WTC11 (cell line): ENCODE measurements at regions not wholly inside any gene's neighbourhood (a gene's known extent, or its start where the extent isn't known, plus 50 kb on each side); places are given as distances from the start of the nearest gene placed in this dataset.

Experiments
- ATAC-seq: fragments of 200-7000 bp; cut with Tn5 transposase; 2 replicates; pipeline ENCODE4 v1.10.0; 2021; ENCODE audit warnings: mild to moderate bottlenecking, moderate library complexity
- CTCF ChIA-PET: fragments of 300-600 bp; sonication (Branson Sonifier 250); formaldehyde crosslinking; loops from one replicate; lab custom pipeline; 2021; ENCODE audit warnings: antibody characterized with exemption; lab: Charles Lee
- POLR2A ChIA-PET: fragments of 350-600 bp; sonication (Branson Sonifier 250); formaldehyde crosslinking; loops from one replicate; lab custom pipeline; 2021; ENCODE audit warnings: antibody characterized with exemption; lab: Charles Lee
- DNase-seq: peaks from one replicate; pipeline ENCODE4 v3.0.0; 2021; ENCODE audit warnings: low spot score
- H3K27ac Mint-ChIP-seq: 2 replicates; pipeline ENCODE4 v1.8.0; 2021; ENCODE audit warnings: mixed read lengths
- H3K27me3 Mint-ChIP-seq: 2 replicates; pipeline ENCODE4 v1.8.0; 2021; ENCODE audit warnings: low read depth, mild to moderate bottlenecking, moderate library complexity, mixed read lengths
- H3K36me3 Mint-ChIP-seq: 2 replicates; pipeline ENCODE4 v1.8.0; 2021; ENCODE audit warnings: mixed read lengths
- H3K4me1 Mint-ChIP-seq: 2 replicates; pipeline ENCODE4 v1.8.0; 2022; ENCODE audit warnings: mixed read lengths
- H3K4me3 Mint-ChIP-seq: 2 replicates; pipeline ENCODE4 v1.8.0; 2021; ENCODE audit warnings: mild to moderate bottlenecking, moderate library complexity, mixed read lengths
- H3K9me3 Mint-ChIP-seq: 2 replicates; pipeline ENCODE4 v1.8.0; 2021; ENCODE audit warnings: mixed read lengths
- CREB1 ChIP-seq: sonication (generic); formaldehyde crosslinking; IDR thresholded peaks from 2 replicates; pipeline ENCODE4 v1.8.0; 2023; ENCODE audit warnings: mild to moderate bottlenecking, missing genetic modification reagents
- CREM ChIP-seq: sonication (generic); formaldehyde crosslinking; IDR thresholded peaks from 2 replicates; pipeline ENCODE4 v1.8.1; 2022; ENCODE audit warnings: mild to moderate bottlenecking, missing genetic modification reagents, moderate library complexity
- ELF4 ChIP-seq: sonication (generic); formaldehyde crosslinking; IDR thresholded peaks from 2 replicates; pipeline ENCODE4 v1.8.1; 2022; ENCODE audit warnings: low read depth, mild to moderate bottlenecking, moderate library complexity, missing genetic modification reagents
- GABPB1 ChIP-seq: sonication (generic); formaldehyde crosslinking; IDR thresholded peaks from 2 replicates; pipeline ENCODE4 v1.8.1; 2023; ENCODE audit warnings: mild to moderate bottlenecking, missing genetic modification reagents
- GRHL2 ChIP-seq: fragments of 250-450 bp; sonication (Bioruptor Pico); IDR thresholded peaks from 2 replicates; pipeline ENCODE4 v1.8.0; 2022; ENCODE audit warnings: mild to moderate bottlenecking, moderate library complexity; ENCODE audit not compliant: insufficient replicate concordance, severe bottlenecking
- JAZF1 ChIP-seq: fragments of 250-450 bp; sonication (Bioruptor Pico); IDR thresholded peaks from 2 replicates; pipeline ENCODE4 v1.9.0; 2021; ENCODE audit warnings: moderate library complexity, mild to moderate bottlenecking, inconsistent platforms
- JUN ChIP-seq: sonication (generic); formaldehyde crosslinking; IDR thresholded peaks from 2 replicates; pipeline ENCODE4 v1.8.0; 2023; ENCODE audit warnings: mild to moderate bottlenecking, missing genetic modification reagents
- MYBL2 ChIP-seq: sonication (generic); formaldehyde crosslinking; IDR thresholded peaks from 2 replicates; pipeline ENCODE4 v1.8.1; 2023; ENCODE audit warnings: mild to moderate bottlenecking, moderate library complexity, missing genetic modification reagents
- OVOL2 ChIP-seq: fragments of 250-450 bp; sonication (Bioruptor Pico); IDR thresholded peaks from 2 replicates; pipeline ENCODE4 v1.9.0; 2021; ENCODE audit warnings: mild to moderate bottlenecking, borderline replicate concordance
- PRRX2 ChIP-seq: fragments of 250-450 bp; sonication (Bioruptor Pico); IDR thresholded peaks from 2 replicates; pipeline ENCODE4 v1.8.0; 2021; ENCODE audit warnings: mild to moderate bottlenecking
- RELA ChIP-seq: sonication (generic); formaldehyde crosslinking; IDR thresholded peaks from 2 replicates; pipeline ENCODE4 v1.8.1; 2022; ENCODE audit warnings: missing genetic modification reagents, mild to moderate bottlenecking, borderline replicate concordance
- RORB ChIP-seq: fragments of 250-450 bp; sonication (Bioruptor Pico); IDR thresholded peaks from 2 replicates; pipeline ENCODE4 v1.9.0; 2021; ENCODE audit warnings: mild to moderate bottlenecking
- SP1 ChIP-seq: sonication (generic); formaldehyde crosslinking; conservative IDR thresholded peaks from 2 replicates; pipeline ENCODE4 v1.8.1; 2022; ENCODE audit warnings: missing genetic modification reagents
- ZBTB21 ChIP-seq: sonication (generic); formaldehyde crosslinking; IDR thresholded peaks from 2 replicates; pipeline ENCODE4 v1.8.1; 2023; ENCODE audit warnings: mild to moderate bottlenecking, missing genetic modification reagents, borderline replicate concordance
- ZNF138 ChIP-seq: sonication (generic); formaldehyde crosslinking; conservative IDR thresholded peaks from 2 replicates; pipeline ENCODE4 v1.8.1; 2022; ENCODE audit warnings: mild to moderate bottlenecking, moderate library complexity, missing genetic modification reagents
- ZNF232 ChIP-seq: sonication (generic); formaldehyde crosslinking; IDR thresholded peaks from 2 replicates; pipeline ENCODE4 v1.8.0; 2022; ENCODE audit warnings: mild to moderate bottlenecking, missing genetic modification reagents
- ZNF263 ChIP-seq: sonication (generic); formaldehyde crosslinking; IDR thresholded peaks from 2 replicates; pipeline ENCODE4 v1.8.1; 2022; ENCODE audit warnings: low read depth, mild to moderate bottlenecking, moderate library complexity, missing genetic modification reagents
- TF ChIP-seq, protein P1 (sequence below): sonication (generic); formaldehyde crosslinking; IDR thresholded peaks from 2 replicates; pipeline ENCODE4 v1.8.0; 2022; ENCODE audit warnings: missing genetic modification reagents
- TF ChIP-seq, protein P2 (sequence below): sonication (generic); formaldehyde crosslinking; IDR thresholded peaks from 2 replicates; pipeline ENCODE4 v1.8.1; 2023; ENCODE audit warnings: mild to moderate bottlenecking, moderate library complexity, missing genetic modification reagents
- TF ChIP-seq, protein P3 (sequence below): fragments of 250-450 bp; sonication (Bioruptor Pico); IDR thresholded peaks from 2 replicates; pipeline ENCODE4 v2.1.2; 2022; ENCODE audit warnings: mild to moderate bottlenecking, moderate library complexity
- TF ChIP-seq, protein P4 (sequence below): sonication (generic); formaldehyde crosslinking; IDR thresholded peaks from 2 replicates; pipeline ENCODE4 v1.8.0; 2022; ENCODE audit warnings: mild to moderate bottlenecking, missing genetic modification reagents
- TF ChIP-seq, protein P5 (sequence below): sonication (generic); formaldehyde crosslinking; IDR thresholded peaks from 2 replicates; pipeline ENCODE4 v1.8.1; 2023; ENCODE audit warnings: mild to moderate bottlenecking, missing genetic modification reagents, moderate library complexity
- TF ChIP-seq, protein P6 (sequence below): fragments of 250-450 bp; sonication (Bioruptor Pico); IDR thresholded peaks from 2 replicates; pipeline ENCODE4 v1.9.0; 2021; ENCODE audit warnings: moderate library complexity, mild to moderate bottlenecking, inconsistent platforms, borderline replicate concordance
- TF ChIP-seq, protein P7 (sequence below): sonication (generic); formaldehyde crosslinking; conservative IDR thresholded peaks from 2 replicates; pipeline ENCODE4 v1.8.1; 2023; ENCODE audit warnings: mild to moderate bottlenecking, low read depth, missing genetic modification reagents, moderate library complexity
- TF ChIP-seq, protein P8 (sequence below): sonication (generic); formaldehyde crosslinking; conservative IDR thresholded peaks from 2 replicates; pipeline ENCODE4 v1.8.1; 2022; ENCODE audit warnings: mild to moderate bottlenecking, missing genetic modification reagents

DNA sequence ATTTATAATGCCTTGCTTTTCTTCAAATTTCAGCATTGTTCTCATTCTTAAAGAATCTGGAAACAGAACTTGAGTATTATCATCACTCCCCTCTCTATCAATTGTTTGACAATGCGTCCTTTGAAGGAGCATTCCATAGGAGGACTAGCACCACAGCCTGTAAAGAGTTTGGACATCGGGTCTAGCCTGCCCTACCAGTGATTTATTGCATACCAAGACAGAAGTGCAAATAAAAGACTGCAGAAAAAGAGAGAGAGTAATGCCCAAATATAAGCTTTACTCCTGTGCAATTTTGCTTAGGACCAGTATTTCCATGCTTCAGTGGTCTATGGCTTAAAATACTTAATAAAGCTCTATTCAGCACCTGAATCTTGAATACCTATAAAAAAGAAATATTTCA is 55.4 kb upstream of the MAP2 start:
- no peak for DNase-seq
- no peak overlapping the region for H3K4me3 Mint-ChIP-seq
- ATAC-seq = no peak

DNA sequence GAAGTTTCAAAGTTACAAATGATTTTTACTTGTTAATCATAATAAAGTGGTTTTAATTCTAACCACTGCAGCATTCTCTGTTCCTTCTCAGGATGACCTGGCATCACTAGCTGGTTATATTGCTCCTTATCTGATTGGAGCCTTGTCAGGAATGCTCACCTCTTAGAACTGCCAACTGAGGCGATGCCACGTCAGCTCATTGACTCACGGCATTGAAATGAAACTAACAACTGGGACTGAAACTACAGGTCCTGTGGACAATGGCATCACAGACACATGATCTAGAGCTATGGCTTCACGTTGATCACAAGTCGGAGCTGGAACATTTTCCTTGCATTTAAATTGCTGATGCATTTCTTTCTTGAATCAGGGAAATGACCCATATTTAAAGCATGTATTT is 54.9 kb upstream of the MAP2 start:
- H3K4me3 Mint-ChIP-seq = no peak overlapping the region
- ATAC-seq = no peak
- CTCF ChIA-PET = no interaction called here
- H3K4me1 Mint-ChIP-seq = peaks cover 3% of the 10 kb centered on the region; the same call in 1 of the 2 replicates
- POLR2A ChIA-PET = no interaction called here
- peaks cover 20% of the 10 kb centered on the region for H3K9me3 Mint-ChIP-seq
- no peaks in the 10 kb centered on the region for H3K27me3 Mint-ChIP-seq
- H3K27ac Mint-ChIP-seq = no peak overlapping the region
- DNase-seq = no peak
- peaks cover 4% of the 10 kb centered on the region for H3K36me3 Mint-ChIP-seq
- TF ChIP-seq JUN (CRISPR knock-in tag) (no peak), GRHL2 (CRISPR knock-in tag) (no peak), ZNF263 (CRISPR knock-in tag) (no peak), PRRX2 (no peak), GABPB1 (CRISPR knock-in tag) (no peak), ZNF232 (CRISPR knock-in tag) (no peak), JAZF1 (CRISPR knock-in tag) (no peak), CREM (CRISPR knock-in tag) (no peak), RORB (no peak)
- TF ChIP-seq, protein P1, sequence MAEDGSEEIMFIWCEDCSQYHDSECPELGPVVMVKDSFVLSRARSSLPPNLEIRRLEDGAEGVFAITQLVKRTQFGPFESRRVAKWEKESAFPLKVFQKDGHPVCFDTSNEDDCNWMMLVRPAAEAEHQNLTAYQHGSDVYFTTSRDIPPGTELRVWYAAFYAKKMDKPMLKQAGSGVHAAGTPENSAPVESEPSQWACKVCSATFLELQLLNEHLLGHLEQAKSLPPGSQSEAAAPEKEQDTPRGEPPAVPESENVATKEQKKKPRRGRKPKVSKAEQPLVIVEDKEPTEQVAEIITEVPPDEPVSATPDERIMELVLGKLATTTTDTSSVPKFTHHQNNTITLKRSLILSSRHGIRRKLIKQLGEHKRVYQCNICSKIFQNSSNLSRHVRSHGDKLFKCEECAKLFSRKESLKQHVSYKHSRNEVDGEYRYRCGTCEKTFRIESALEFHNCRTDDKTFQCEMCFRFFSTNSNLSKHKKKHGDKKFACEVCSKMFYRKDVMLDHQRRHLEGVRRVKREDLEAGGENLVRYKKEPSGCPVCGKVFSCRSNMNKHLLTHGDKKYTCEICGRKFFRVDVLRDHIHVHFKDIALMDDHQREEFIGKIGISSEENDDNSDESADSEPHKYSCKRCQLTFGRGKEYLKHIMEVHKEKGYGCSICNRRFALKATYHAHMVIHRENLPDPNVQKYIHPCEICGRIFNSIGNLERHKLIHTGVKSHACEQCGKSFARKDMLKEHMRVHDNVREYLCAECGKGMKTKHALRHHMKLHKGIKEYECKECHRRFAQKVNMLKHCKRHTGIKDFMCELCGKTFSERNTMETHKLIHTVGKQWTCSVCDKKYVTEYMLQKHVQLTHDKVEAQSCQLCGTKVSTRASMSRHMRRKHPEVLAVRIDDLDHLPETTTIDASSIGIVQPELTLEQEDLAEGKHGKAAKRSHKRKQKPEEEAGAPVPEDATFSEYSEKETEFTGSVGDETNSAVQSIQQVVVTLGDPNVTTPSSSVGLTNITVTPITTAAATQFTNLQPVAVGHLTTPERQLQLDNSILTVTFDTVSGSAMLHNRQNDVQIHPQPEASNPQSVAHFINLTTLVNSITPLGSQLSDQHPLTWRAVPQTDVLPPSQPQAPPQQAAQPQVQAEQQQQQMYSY (CRISPR knock-in tag) = no peak
- TF ChIP-seq, protein P2, sequence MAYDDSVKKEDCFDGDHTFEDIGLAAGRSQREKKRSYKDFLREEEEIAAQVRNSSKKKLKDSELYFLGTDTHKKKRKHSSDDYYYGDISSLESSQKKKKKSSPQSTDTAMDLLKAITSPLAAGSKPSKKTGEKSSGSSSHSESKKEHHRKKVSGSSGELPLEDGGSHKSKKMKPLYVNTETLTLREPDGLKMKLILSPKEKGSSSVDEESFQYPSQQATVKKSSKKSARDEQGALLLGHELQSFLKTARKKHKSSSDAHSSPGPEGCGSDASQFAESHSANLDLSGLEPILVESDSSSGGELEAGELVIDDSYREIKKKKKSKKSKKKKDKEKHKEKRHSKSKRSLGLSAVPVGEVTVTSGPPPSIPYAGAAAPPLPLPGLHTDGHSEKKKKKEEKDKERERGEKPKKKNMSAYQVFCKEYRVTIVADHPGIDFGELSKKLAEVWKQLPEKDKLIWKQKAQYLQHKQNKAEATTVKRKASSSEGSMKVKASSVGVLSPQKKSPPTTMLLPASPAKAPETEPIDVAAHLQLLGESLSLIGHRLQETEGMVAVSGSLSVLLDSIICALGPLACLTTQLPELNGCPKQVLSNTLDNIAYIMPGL (CRISPR knock-in tag) = no peak
- TF ChIP-seq, protein P3, sequence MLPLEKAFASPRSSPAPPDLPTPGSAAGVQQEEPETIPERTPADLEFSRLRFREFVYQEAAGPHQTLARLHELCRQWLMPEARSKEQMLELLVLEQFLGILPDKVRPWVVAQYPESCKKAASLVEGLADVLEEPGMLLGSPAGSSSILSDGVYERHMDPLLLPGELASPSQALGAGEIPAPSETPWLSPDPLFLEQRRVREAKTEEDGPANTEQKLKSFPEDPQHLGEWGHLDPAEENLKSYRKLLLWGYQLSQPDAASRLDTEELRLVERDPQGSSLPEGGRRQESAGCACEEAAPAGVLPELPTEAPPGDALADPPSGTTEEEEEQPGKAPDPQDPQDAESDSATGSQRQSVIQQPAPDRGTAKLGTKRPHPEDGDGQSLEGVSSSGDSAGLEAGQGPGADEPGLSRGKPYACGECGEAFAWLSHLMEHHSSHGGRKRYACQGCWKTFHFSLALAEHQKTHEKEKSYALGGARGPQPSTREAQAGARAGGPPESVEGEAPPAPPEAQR = no peak
- TF ChIP-seq, protein P4, sequence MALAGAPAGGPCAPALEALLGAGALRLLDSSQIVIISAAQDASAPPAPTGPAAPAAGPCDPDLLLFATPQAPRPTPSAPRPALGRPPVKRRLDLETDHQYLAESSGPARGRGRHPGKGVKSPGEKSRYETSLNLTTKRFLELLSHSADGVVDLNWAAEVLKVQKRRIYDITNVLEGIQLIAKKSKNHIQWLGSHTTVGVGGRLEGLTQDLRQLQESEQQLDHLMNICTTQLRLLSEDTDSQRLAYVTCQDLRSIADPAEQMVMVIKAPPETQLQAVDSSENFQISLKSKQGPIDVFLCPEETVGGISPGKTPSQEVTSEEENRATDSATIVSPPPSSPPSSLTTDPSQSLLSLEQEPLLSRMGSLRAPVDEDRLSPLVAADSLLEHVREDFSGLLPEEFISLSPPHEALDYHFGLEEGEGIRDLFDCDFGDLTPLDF = no peak

More for the DNA sequence above, 55.4 kb upstream of the MAP2 start:
- CTCF ChIA-PET = no interaction called here
- peaks cover 4% of the 10 kb centered on the region; the same call in 1 of the 2 replicates for H3K4me1 Mint-ChIP-seq
- H3K9me3 Mint-ChIP-seq = peaks cover 17% of the 10 kb centered on the region
- H3K27ac Mint-ChIP-seq = no peak overlapping the region
- POLR2A ChIA-PET = no interaction called here
- TF ChIP-seq CREB1 (CRISPR knock-in tag) (no peak), ZBTB21 (no peak), ELF4 (no peak), ZNF138 (CRISPR knock-in tag) (no peak), OVOL2 (CRISPR knock-in tag) (no peak), RELA (CRISPR knock-in tag) (no peak), MYBL2 (CRISPR knock-in tag) (no peak), SP1 (CRISPR knock-in tag) (no peak)
- TF ChIP-seq, protein P5, sequence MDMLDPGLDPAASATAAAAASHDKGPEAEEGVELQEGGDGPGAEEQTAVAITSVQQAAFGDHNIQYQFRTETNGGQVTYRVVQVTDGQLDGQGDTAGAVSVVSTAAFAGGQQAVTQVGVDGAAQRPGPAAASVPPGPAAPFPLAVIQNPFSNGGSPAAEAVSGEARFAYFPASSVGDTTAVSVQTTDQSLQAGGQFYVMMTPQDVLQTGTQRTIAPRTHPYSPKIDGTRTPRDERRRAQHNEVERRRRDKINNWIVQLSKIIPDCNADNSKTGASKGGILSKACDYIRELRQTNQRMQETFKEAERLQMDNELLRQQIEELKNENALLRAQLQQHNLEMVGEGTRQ (CRISPR knock-in tag) = no peak
- TF ChIP-seq, protein P6, sequence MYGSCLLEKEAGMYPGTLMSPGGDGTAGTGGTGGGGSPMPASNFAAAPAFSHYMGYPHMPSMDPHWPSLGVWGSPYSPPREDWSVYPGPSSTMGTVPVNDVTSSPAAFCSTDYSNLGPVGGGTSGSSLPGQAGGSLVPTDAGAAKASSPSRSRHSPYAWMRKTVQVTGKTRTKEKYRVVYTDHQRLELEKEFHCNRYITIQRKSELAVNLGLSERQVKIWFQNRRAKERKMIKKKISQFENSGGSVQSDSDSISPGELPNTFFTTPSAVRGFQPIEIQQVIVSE = no peak
- TF ChIP-seq, protein P7, sequence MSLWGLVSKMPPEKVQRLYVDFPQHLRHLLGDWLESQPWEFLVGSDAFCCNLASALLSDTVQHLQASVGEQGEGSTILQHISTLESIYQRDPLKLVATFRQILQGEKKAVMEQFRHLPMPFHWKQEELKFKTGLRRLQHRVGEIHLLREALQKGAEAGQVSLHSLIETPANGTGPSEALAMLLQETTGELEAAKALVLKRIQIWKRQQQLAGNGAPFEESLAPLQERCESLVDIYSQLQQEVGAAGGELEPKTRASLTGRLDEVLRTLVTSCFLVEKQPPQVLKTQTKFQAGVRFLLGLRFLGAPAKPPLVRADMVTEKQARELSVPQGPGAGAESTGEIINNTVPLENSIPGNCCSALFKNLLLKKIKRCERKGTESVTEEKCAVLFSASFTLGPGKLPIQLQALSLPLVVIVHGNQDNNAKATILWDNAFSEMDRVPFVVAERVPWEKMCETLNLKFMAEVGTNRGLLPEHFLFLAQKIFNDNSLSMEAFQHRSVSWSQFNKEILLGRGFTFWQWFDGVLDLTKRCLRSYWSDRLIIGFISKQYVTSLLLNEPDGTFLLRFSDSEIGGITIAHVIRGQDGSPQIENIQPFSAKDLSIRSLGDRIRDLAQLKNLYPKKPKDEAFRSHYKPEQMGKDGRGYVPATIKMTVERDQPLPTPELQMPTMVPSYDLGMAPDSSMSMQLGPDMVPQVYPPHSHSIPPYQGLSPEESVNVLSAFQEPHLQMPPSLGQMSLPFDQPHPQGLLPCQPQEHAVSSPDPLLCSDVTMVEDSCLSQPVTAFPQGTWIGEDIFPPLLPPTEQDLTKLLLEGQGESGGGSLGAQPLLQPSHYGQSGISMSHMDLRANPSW (CRISPR knock-in tag) = no peak
- TF ChIP-seq, protein P8, sequence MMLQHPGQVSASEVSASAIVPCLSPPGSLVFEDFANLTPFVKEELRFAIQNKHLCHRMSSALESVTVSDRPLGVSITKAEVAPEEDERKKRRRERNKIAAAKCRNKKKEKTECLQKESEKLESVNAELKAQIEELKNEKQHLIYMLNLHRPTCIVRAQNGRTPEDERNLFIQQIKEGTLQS (CRISPR knock-in tag) = no peak
- H3K36me3 Mint-ChIP-seq = peaks cover 3% of the 10 kb centered on the region; the same call in 1 of the 2 replicates
- no peaks in the 10 kb centered on the region for H3K27me3 Mint-ChIP-seq
